Kidney epithelial cell (primary cell): ENCODE measurements at regions not wholly inside any gene's neighbourhood (a gene's known extent, or its start where the extent isn't known, plus 50 kb on each side); places are given as distances from the start of the nearest gene placed in this dataset.
"Not testable (repeated sequence)": the region's sequence is repeated elsewhere in the genome, so short reads cannot be mapped to it uniquely, and the experiment has no call there.

Source experiments
- DNase-seq: peaks from one replicate; pipeline ENCODE4 v3.0.0-alpha.2; 2010; ENCODE audit warnings: low read depth
- H3K27me3 ChIP-seq: 2 replicates; pipeline ENCODE4 v1.6.0; 2011; ENCODE audit warnings: low read length; ENCODE audit not compliant: control insufficient read depth, insufficient read depth
- H3K36me3 ChIP-seq: 2 replicates; pipeline ENCODE4 v1.5.1; 2011; ENCODE audit warnings: low read length; ENCODE audit not compliant: control insufficient read depth, insufficient read depth
- H3K4me3 ChIP-seq: 2 replicates; pipeline ENCODE4 v1.5.1; 2011; ENCODE audit warnings: low read depth, mild to moderate bottlenecking, control low read depth, low read length
- CTCF ChIP-seq: IDR thresholded peaks from 2 replicates; pipeline ENCODE4 v1.5.1; 2011; ENCODE audit warnings: mild to moderate bottlenecking, moderate library complexity, low read length, control low read depth, inconsistent platforms; ENCODE audit not compliant: insufficient read depth, poor library complexity, severe bottlenecking

- Histone ChIP-seq H3K27me3 (no peaks in the 10 kb centered on the region), H3K4me3 (no peak overlapping the region), H3K36me3 (no peaks in the 10 kb centered on the region)
- DNase-seq = no peak
- no peak for TF ChIP-seq CTCF
These were observed 180.2 kb upstream of the NR2F2 start for GRCh38 chr15:96150254-96150653.

- not testable (repeated sequence) for H3K4me3 ChIP-seq
These were observed 178.8 kb upstream of the NR2F2 start for GRCh38 chr15:96151749-96152148.

GRCh38 chr15:96153929-96154328, 176.6 kb upstream of the NR2F2 start:
- no peak for TF ChIP-seq CTCF
- H3K36me3 ChIP-seq = no peaks in the 10 kb centered on the region
- DNase-seq = no peak
- H3K27me3 ChIP-seq = no peaks in the 10 kb centered on the region
- H3K4me3 ChIP-seq = no peak overlapping the region

More at GRCh38 chr15:96151749-96152148, 178.8 kb upstream of the NR2F2 start:
- H3K27me3 ChIP-seq, H3K36me3 ChIP-seq: not testable (repeated sequence)
- peak; percentile 21 for DNase-seq

- Histone ChIP-seq H3K36me3 (no peaks in the 10 kb centered on the region), H3K4me3 (no peak overlapping the region), H3K27me3 (no peaks in the 10 kb centered on the region)
- TF ChIP-seq CTCF = no peak
- no peak for DNase-seq
These were observed 171.6 kb upstream of the NR2F2 start for GRCh38 chr15:96158938-96159337.

GRCh38 chr15:96160269-96160668, 170.2 kb upstream of the NR2F2 start:
- Histone ChIP-seq H3K27me3 (no peaks in the 10 kb centered on the region), H3K4me3 (no peak overlapping the region), H3K36me3 (no peaks in the 10 kb centered on the region)
- DNase-seq = no peak
- no peak for TF ChIP-seq CTCF

- no peaks in the 10 kb centered on the region for H3K27me3 ChIP-seq
- H3K36me3 ChIP-seq = no peaks in the 10 kb centered on the region
- no peak for DNase-seq
- no peak overlapping the region for H3K4me3 ChIP-seq
- TF ChIP-seq CTCF = no peak
These were observed 169.7 kb upstream of the NR2F2 start for GRCh38 chr15:96160800-96161199.
